ENCODE measurements at regions not wholly inside any gene's neighbourhood (a gene's known extent, or its start where the extent isn't known, plus 50 kb on each side); places are given as distances from the start of the nearest gene placed in this dataset.

DNA sequence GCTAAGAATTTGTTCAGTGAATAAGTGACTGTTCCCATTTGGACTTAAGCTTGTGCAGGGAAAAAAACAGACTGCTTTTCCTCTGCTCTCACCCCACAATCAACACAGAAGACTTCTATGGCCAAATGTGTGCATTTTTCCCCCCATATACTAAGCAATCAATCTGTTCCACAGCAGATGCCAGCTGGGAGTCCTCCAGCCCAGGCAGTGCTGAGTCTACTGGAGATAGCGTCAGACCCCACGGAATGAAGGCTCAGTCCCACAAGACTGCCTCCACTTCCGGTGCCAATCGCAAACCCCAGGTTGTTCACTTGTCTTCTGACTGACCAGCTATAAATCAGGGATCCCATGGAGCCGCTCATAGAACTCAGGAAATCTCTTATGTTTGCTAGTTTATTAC is 69.5 kb upstream of the ANKRD10 start:
- Histone ChIP-seq H3K79me2 (ENCODE audit: low read depth) (no peaks in the 10 kb centered on the region), H3K4me1 (replicated peaks; ENCODE audit: insufficient read depth) (peaks cover 15% of the 10 kb centered on the region), H3K36me3 (ENCODE audit: low read depth) (no peaks in the 10 kb centered on the region), H4K20me1 (ENCODE audit: insufficient read depth) (no peaks in the 10 kb centered on the region), H3K27me3 (ENCODE audit: insufficient read depth, low read depth) (no peaks in the 10 kb centered on the region), H3K4me3 (no peak overlapping the region), H3K9me3 (ENCODE audit: insufficient read depth, low read depth) (no peaks in the 10 kb centered on the region; the same call in 1 of the 2 replicates), H3F3A (ENCODE audit: insufficient read depth, low read depth) (peaks cover 9% of the 10 kb centered on the region), H2AFZ (no peak overlapping the region), H3K4me2 (no peak overlapping the region), H3K9me2 (ENCODE audit: insufficient read depth) (no peaks in the 10 kb centered on the region; the same call in 1 of the 2 replicates), H3K27ac (no peak overlapping the region)
- no peak for DNase-seq
- no TSS peak for BruUV-seq (replicated peaks)
- ChIA-PET CTCF (no interaction called here), POLR2A (ENCODE audit: unreplicated experiment) (no interaction called here)
- intact Hi-C loops (cut with micrococcal nuclease; ENCODE audit: unreplicated experiment): no loop called here
- TF ChIP-seq CTCF (conservative IDR thresholded peaks at IDR 0.05) (no peak), EZH2 (IDR thresholded peaks at IDR 0.05; ENCODE audit: low read depth) (no peak)

GRCh38 chr13:110983241-110983640 is 68.4 kb upstream of the ANKRD10 start:
- Histone ChIP-seq H3K4me3 (no peak overlapping the region), H3K27me3 (ENCODE audit: insufficient read depth, low read depth) (no peaks in the 10 kb centered on the region), H3K9me3 (ENCODE audit: insufficient read depth, low read depth) (no peaks in the 10 kb centered on the region; the same call in 1 of the 2 replicates), H3K27ac (no peak overlapping the region), H3K4me1 (replicated peaks; ENCODE audit: insufficient read depth) (peaks cover 15% of the 10 kb centered on the region), H3K36me3 (ENCODE audit: low read depth) (no peaks in the 10 kb centered on the region), H4K20me1 (ENCODE audit: insufficient read depth) (no peaks in the 10 kb centered on the region), H2AFZ (no peak overlapping the region), H3K9me2 (ENCODE audit: insufficient read depth) (no peaks in the 10 kb centered on the region; the same call in 1 of the 2 replicates), H3F3A (ENCODE audit: insufficient read depth, low read depth) (peaks cover 9% of the 10 kb centered on the region), H3K79me2 (ENCODE audit: low read depth) (no peaks in the 10 kb centered on the region), H3K4me2 (no peak overlapping the region)
- BruUV-seq (replicated peaks): no TSS peak
- intact Hi-C loops (cut with micrococcal nuclease; ENCODE audit: unreplicated experiment): no loop called here
- CTCF ChIA-PET: no interaction called here
- POLR2A ChIA-PET (ENCODE audit: unreplicated experiment): no interaction called here
- TF ChIP-seq EZH2 (IDR thresholded peaks at IDR 0.05; ENCODE audit: low read depth) (no peak), CTCF (conservative IDR thresholded peaks at IDR 0.05) (no peak)
- no peak for DNase-seq

DNA sequence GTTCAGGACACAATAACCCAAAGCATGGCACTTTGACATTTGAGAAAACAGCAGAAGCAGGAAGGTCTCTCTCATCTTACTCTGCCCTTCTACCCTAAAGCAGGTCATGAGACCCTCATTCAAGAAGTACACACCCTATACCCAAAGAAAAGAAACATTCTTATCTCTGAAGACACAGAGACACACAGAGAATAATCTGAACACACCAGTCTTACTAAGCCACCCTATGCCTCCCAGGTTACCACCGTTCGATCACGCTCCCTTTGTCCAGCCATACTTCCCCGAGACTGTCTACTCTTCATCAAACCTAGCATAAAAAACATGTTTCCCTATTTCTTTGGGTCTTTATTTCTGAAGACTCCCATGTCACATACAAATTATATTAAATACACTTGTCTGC is 66.5 kb upstream of the ANKRD10 start:
- no peaks in the 10 kb centered on the region for H3K36me3 ChIP-seq (ENCODE audit: low read depth)
- H3K79me2 ChIP-seq (ENCODE audit: low read depth): no peaks in the 10 kb centered on the region
- peaks cover 15% of the 10 kb centered on the region for H3K4me1 ChIP-seq (replicated peaks; ENCODE audit: insufficient read depth)
- peaks cover 9% of the 10 kb centered on the region for H3F3A ChIP-seq (ENCODE audit: insufficient read depth, low read depth)
- DNase-seq: no peak
- no peak overlapping the region for H2AFZ ChIP-seq
- H4K20me1 ChIP-seq (ENCODE audit: insufficient read depth): no peaks in the 10 kb centered on the region
- TF ChIP-seq CTCF (conservative IDR thresholded peaks at IDR 0.05): no peak
- no peak for TF ChIP-seq EZH2 (IDR thresholded peaks at IDR 0.05; ENCODE audit: low read depth)
- H3K27ac ChIP-seq: 0 out of 2 replicates have a peak overlapping the region, but pooled peaks have one; percentile 33
- peak overlapping the region; percentile 5; the same call in 1 of the 2 replicates for H3K4me3 ChIP-seq
- ChIA-PET CTCF (no interaction called here), POLR2A (ENCODE audit: unreplicated experiment) (no interaction called here)
- H3K9me3 ChIP-seq (ENCODE audit: insufficient read depth, low read depth): no peaks in the 10 kb centered on the region; the same call in 1 of the 2 replicates
- H3K27me3 ChIP-seq (ENCODE audit: insufficient read depth, low read depth): no peaks in the 10 kb centered on the region
- no peaks in the 10 kb centered on the region; the same call in 1 of the 2 replicates for H3K9me2 ChIP-seq (ENCODE audit: insufficient read depth)
- intact Hi-C loops (cut with micrococcal nuclease; ENCODE audit: unreplicated experiment): no loop called here
- peak overlapping the region; percentile 50 for H3K4me2 ChIP-seq
- no TSS peak for BruUV-seq (replicated peaks)
